ENCODE measurements at regions not wholly inside any gene's neighbourhood (a gene's known extent, or its start where the extent isn't known, plus 50 kb on each side); places are given as distances from the start of the nearest gene placed in this dataset.

DNA sequence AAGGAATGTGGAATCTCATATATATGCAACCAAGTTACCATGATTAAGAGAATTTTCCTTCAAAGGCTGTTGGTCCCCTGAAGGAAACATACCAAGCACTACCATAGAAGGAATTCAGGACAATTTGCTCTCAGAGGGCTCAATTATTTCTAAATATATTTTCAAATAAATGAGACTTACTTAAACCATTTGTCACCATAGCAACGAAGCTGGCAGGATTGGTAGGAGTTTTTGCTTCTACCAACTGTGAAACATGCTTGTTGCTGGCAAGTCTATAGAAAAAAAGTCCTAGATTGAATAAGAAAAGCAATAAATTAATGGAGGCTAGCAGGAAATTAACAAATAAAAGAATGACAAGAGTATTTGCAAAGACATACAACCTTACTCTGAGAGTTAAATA is 156.9 kb upstream of the NPSR1 start:
- H3K4me2 ChIP-seq (ENCODE audit: low read depth, low read length, poor library complexity, severe bottlenecking): no peak overlapping the region
- H3K4me1 ChIP-seq (ENCODE audit: insufficient read depth, low read length, poor library complexity, severe bottlenecking): no peaks in the 10 kb centered on the region
- no peaks in the 10 kb centered on the region for H3K27me3 ChIP-seq (ENCODE audit: insufficient read depth, low read length, poor library complexity, severe bottlenecking)
- H3K9me3 ChIP-seq (ENCODE audit: insufficient read depth, low read depth, low read length): no peaks in the 10 kb centered on the region
- H3K4me3 ChIP-seq (ENCODE audit: low read length, poor library complexity, severe bottlenecking): no peak overlapping the region
- no peaks in the 10 kb centered on the region for H4K20me1 ChIP-seq (ENCODE audit: insufficient read depth, low read length, poor library complexity, severe bottlenecking)
- no peak overlapping the region for H2AFZ ChIP-seq (ENCODE audit: low read length)
- H3F3A ChIP-seq (ENCODE audit: low read depth): no peaks in the 10 kb centered on the region
- no peaks in the 10 kb centered on the region for H3K36me3 ChIP-seq (ENCODE audit: insufficient read depth, low read length)
- TF ChIP-seq, protein P1, sequence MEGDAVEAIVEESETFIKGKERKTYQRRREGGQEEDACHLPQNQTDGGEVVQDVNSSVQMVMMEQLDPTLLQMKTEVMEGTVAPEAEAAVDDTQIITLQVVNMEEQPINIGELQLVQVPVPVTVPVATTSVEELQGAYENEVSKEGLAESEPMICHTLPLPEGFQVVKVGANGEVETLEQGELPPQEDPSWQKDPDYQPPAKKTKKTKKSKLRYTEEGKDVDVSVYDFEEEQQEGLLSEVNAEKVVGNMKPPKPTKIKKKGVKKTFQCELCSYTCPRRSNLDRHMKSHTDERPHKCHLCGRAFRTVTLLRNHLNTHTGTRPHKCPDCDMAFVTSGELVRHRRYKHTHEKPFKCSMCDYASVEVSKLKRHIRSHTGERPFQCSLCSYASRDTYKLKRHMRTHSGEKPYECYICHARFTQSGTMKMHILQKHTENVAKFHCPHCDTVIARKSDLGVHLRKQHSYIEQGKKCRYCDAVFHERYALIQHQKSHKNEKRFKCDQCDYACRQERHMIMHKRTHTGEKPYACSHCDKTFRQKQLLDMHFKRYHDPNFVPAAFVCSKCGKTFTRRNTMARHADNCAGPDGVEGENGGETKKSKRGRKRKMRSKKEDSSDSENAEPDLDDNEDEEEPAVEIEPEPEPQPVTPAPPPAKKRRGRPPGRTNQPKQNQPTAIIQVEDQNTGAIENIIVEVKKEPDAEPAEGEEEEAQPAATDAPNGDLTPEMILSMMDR (conservative IDR thresholded peaks at IDR 0.05; ENCODE audit: low read length): no peak
- no peak for TF ChIP-seq EZH2phosphoT487 (IDR thresholded peaks at IDR 0.05; ENCODE audit: borderline replicate concordance)
- H3K79me2 ChIP-seq (ENCODE audit: insufficient read depth, low read length): no peaks in the 10 kb centered on the region
- no peaks in the 10 kb centered on the region for H3K9me2 ChIP-seq (replicated peaks; ENCODE audit: low read depth, low read length)
- H3K9ac ChIP-seq (ENCODE audit: low read depth, low read length, poor library complexity, severe bottlenecking): no peak overlapping the region

DNA sequence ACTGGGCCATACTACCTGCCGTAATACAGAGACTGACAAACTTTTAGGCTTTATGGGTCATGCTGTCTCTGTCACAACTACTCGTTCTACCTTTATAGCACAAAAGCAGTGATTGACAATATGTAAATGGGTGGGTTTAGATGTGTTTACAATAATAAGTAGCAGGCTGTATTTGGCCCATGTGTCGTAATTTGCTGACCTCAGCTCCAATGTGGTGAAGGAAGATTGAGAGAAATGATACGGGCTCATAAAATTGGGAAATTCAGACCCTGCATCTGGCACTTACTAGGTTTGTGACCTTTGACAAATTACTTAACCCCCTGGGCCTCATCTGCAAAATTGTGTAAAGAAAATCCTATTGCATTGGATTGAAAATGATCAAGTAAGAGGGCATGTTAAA is 150.8 kb upstream of the NPSR1 start:
- Histone ChIP-seq H3K4me1 (ENCODE audit: insufficient read depth, low read length, poor library complexity, severe bottlenecking) (no peaks in the 10 kb centered on the region), H3K79me2 (ENCODE audit: insufficient read depth, low read length) (no peaks in the 10 kb centered on the region), H3K9me3 (ENCODE audit: insufficient read depth, low read depth, low read length) (no peaks in the 10 kb centered on the region), H3K4me3 (ENCODE audit: low read length, poor library complexity, severe bottlenecking) (no peak overlapping the region), H3K9me2 (replicated peaks; ENCODE audit: low read depth, low read length) (no peaks in the 10 kb centered on the region), H4K20me1 (ENCODE audit: insufficient read depth, low read length, poor library complexity, severe bottlenecking) (no peaks in the 10 kb centered on the region), H3K9ac (ENCODE audit: low read depth, low read length, poor library complexity, severe bottlenecking) (no peak overlapping the region), H3K4me2 (ENCODE audit: low read depth, low read length, poor library complexity, severe bottlenecking) (no peak overlapping the region), H3F3A (ENCODE audit: low read depth) (no peaks in the 10 kb centered on the region), H2AFZ (ENCODE audit: low read length) (no peak overlapping the region), H3K27me3 (ENCODE audit: insufficient read depth, low read length, poor library complexity, severe bottlenecking) (no peaks in the 10 kb centered on the region), H3K36me3 (ENCODE audit: insufficient read depth, low read length) (no peaks in the 10 kb centered on the region)
- TF ChIP-seq EZH2phosphoT487 (IDR thresholded peaks at IDR 0.05; ENCODE audit: borderline replicate concordance): no peak
- TF ChIP-seq, protein P1 (conservative IDR thresholded peaks at IDR 0.05; ENCODE audit: low read length): no peak

DNA sequence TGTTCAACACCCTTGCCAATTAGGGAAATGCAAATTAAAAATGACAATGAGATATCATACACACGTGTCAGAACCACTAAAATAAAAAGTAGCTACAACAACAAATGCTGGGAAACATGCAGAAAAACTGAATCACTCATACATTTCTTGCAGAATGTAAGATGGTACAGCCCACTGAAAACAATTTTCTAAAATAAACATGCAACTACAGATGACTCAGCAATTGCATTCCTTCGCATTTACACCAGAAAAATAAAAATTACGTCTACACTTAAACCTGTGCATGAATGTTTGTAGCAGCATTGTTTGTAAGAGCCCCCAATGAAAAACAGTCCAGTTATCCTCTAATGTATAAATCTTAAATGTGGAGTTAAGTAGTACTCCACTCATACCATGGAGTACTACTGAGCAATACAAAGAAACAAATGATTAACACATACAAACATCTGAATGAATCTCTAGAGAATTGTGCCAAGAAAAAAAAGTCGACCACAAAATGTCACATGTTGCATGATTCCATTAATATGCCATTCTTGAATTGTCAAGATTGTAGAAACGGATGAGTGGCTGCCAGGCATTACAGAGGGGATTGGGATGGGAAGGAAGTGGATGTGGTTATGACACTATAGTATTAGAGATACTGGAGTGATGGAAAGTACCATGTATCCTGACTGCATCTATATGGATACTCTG is 134.6 kb upstream of the NPSR1 start:
- H3K4me1 ChIP-seq (ENCODE audit: insufficient read depth, low read length, poor library complexity, severe bottlenecking): no peaks in the 10 kb centered on the region
- H3K4me3 ChIP-seq (ENCODE audit: low read length, poor library complexity, severe bottlenecking): no peak overlapping the region
- no peaks in the 10 kb centered on the region for H3K9me3 ChIP-seq (ENCODE audit: insufficient read depth, low read depth, low read length)
- no peaks in the 10 kb centered on the region for H3K36me3 ChIP-seq (ENCODE audit: insufficient read depth, low read length)
- H3F3A ChIP-seq (ENCODE audit: low read depth): no peaks in the 10 kb centered on the region
- no peak overlapping the region for H3K9ac ChIP-seq (ENCODE audit: low read depth, low read length, poor library complexity, severe bottlenecking)
- H3K9me2 ChIP-seq (replicated peaks; ENCODE audit: low read depth, low read length): no peaks in the 10 kb centered on the region
- H3K4me2 ChIP-seq (ENCODE audit: low read depth, low read length, poor library complexity, severe bottlenecking): no peak overlapping the region
- TF ChIP-seq EZH2phosphoT487 (IDR thresholded peaks at IDR 0.05; ENCODE audit: borderline replicate concordance): no peak
- TF ChIP-seq, protein P1 (conservative IDR thresholded peaks at IDR 0.05; ENCODE audit: low read length): no peak
- no peaks in the 10 kb centered on the region for H3K79me2 ChIP-seq (ENCODE audit: insufficient read depth, low read length)
- H2AFZ ChIP-seq (ENCODE audit: low read length): no peak overlapping the region
- H3K27me3 ChIP-seq (ENCODE audit: insufficient read depth, low read length, poor library complexity, severe bottlenecking): no peaks in the 10 kb centered on the region
- H4K20me1 ChIP-seq (ENCODE audit: insufficient read depth, low read length, poor library complexity, severe bottlenecking): no peaks in the 10 kb centered on the region

Measured in Loucy (cell line).